Mucosa of rectum (tissue), 2 donors: ENCODE measurements at regions not wholly inside any gene's neighbourhood (a gene's known extent, or its start where the extent isn't known, plus 50 kb on each side); places are given as distances from the start of the nearest gene placed in this dataset.
A peak's percentile ranks its signal among the peaks of the same experiment; 100 is the strongest.

Source experiments
- H3K27ac ChIP-seq, 2 donors: one replicate each; pipeline ENCODE4 v1.7.0; 2013; ENCODE audit warnings: inconsistent platforms in 2 of 2, low read depth in 2 of 2, low read length in 2 of 2
- H3K27me3 ChIP-seq, 2 donors: one replicate each; pipeline ENCODE4 v1.7.0; 2013; ENCODE audit warnings: low read length in 2 of 2; ENCODE audit not compliant: control insufficient read depth in 2 of 2, insufficient read depth in 2 of 2
- H3K36me3 ChIP-seq, 2 donors: one replicate each; pipeline ENCODE4 v1.7.0; 2013; ENCODE audit warnings: low read length in 2 of 2; ENCODE audit not compliant: control insufficient read depth in 2 of 2, insufficient read depth in 2 of 2
- H3K4me1 ChIP-seq, 2 donors: one replicate each; pipeline ENCODE4 v1.7.0; 2013; ENCODE audit warnings: low read length in 2 of 2, mild to moderate bottlenecking in 1 of 2; ENCODE audit not compliant: control insufficient read depth in 2 of 2, insufficient read depth in 2 of 2
- H3K4me3 ChIP-seq, 2 donors: one replicate each; pipeline ENCODE4 v1.7.0; 2013; ENCODE audit warnings: low read length in 2 of 2
- H3K9ac ChIP-seq, 2 donors: one replicate each; pipeline ENCODE4 v1.7.0; 2013; ENCODE audit warnings: low read length in 2 of 2, low read depth in 1 of 2, mild to moderate bottlenecking in 1 of 2
- H3K9me3 ChIP-seq, 2 donors: one replicate each; pipeline ENCODE4 v1.7.0; 2013; ENCODE audit warnings: low read length in 2 of 2; ENCODE audit not compliant: control insufficient read depth in 2 of 2
- donor health status: healthy.
- donor health status: Normal muscosa, but diverticular disease.

- Histone ChIP-seq H3K36me3 (no peaks in the 10 kb centered on the region), H3K27me3 (no peaks in the 10 kb centered on the region), H3K4me1 (peaks cover 7 to 12% of the 10 kb centered on the region in 2 donors), H3K9ac (no peak overlapping the region), H3K27ac (no peak overlapping the region), H3K9me3 (no peaks in the 10 kb centered on the region), H3K4me3 (no peak overlapping the region)
Measured at GRCh38 chr1:207264663-207265252, 56.7 kb upstream of the CD55 start.

GRCh38 chr1:207268337-207268736, 53.1 kb upstream of the CD55 start:
- Histone ChIP-seq H3K4me3 (peak overlapping the region in 1 of 2 donors; percentile 20), H3K9ac (no peak overlapping the region), H3K9me3 (no peaks in the 10 kb centered on the region), H3K4me1 (peaks cover 7 to 12% of the 10 kb centered on the region in 2 donors), H3K27me3 (no peaks in the 10 kb centered on the region), H3K27ac (peak overlapping the region; percentile 39 to 74), H3K36me3 (no peaks in the 10 kb centered on the region)

- Histone ChIP-seq H3K4me3 (peak overlapping the region in 1 of 2 donors; percentile 20), H3K9me3 (no peaks in the 10 kb centered on the region), H3K9ac (no peak overlapping the region), H3K36me3 (no peaks in the 10 kb centered on the region), H3K4me1 (peaks cover 7 to 12% of the 10 kb centered on the region in 2 donors), H3K27me3 (no peaks in the 10 kb centered on the region), H3K27ac (peak overlapping the region; percentile 20 to 74)
Measured at GRCh38 chr1:207268753-207269511, 52.5 kb upstream of the CD55 start.
